Kidney (tissue), 13 donors: ENCODE measurements at regions not wholly inside any gene's neighbourhood (a gene's known extent, or its start where the extent isn't known, plus 50 kb on each side); places are given as distances from the start of the nearest gene placed in this dataset.

ENCODE experiments used
- DNase-seq, 5 donors: peaks; one replicate each; pipeline ENCODE4 v3.0.0-alpha.2; 2013 to 2020
- FAIRE-seq: peaks from 2 replicates; lab custom pipeline; 2012; peaks lifted over from hg19 to GRCh38; lab: Jason Lieb, UNC
- H3K27ac ChIP-seq, 2 donors: one replicate each; pipeline ENCODE4 v1.7.0; 2013; ENCODE audit warnings: low read depth in 2 of 2, low read length in 2 of 2, inconsistent platforms in 1 of 2
- H3K27me3 ChIP-seq: one replicate; pipeline ENCODE4 v1.7.1; 2013; ENCODE audit warnings: low read length, inconsistent platforms; ENCODE audit not compliant: control insufficient read depth, insufficient read depth
- H3K36me3 ChIP-seq, 3 donors: one replicate each; pipeline versions ENCODE4 v1.7.0 to v1.7.1; 2013; ENCODE audit warnings: low read length in 3 of 3, control low read depth in 1 of 3, inconsistent platforms in 1 of 3; ENCODE audit not compliant: insufficient read depth in 3 of 3, control insufficient read depth in 2 of 3
- H3K4me1 ChIP-seq, 3 donors: one replicate each; pipeline versions ENCODE4 v1.7.0 to v1.7.1; 2013; ENCODE audit warnings: low read length in 3 of 3, inconsistent platforms in 1 of 3, low read depth in 1 of 3; ENCODE audit not compliant: control insufficient read depth in 2 of 3, insufficient read depth in 2 of 3
- H3K4me3 ChIP-seq, 3 donors: one replicate each; pipeline versions ENCODE4 v1.7.0 to v1.8.1; 2013; ENCODE audit warnings: low read length in 3 of 3, control low read depth in 1 of 3, inconsistent platforms in 1 of 3
- H3K9ac ChIP-seq, 3 donors: one replicate each; pipeline versions ENCODE4 v1.7.0 to v1.7.1; 2013; ENCODE audit warnings: low read length in 3 of 3, control low read depth in 1 of 3, inconsistent platforms in 1 of 3
- H3K9me3 ChIP-seq, 3 donors: one replicate each; pipeline versions ENCODE4 v1.7.0 to v1.7.1; 2013; ENCODE audit warnings: low read length in 3 of 3, control low read depth in 1 of 3, inconsistent platforms in 1 of 3; ENCODE audit not compliant: control insufficient read depth in 2 of 3, insufficient read depth in 1 of 3
- intact Hi-C: fragments of 100-400 bp; cut with DNase I; formaldehyde crosslinking; loops from one replicate; pipeline ENCODE4 v1.11.1; 2022
- TF ChIP-seq, protein P1 (sequence below): IDR thresholded peaks from 3 replicates; pipeline ENCODE4 v1.5.1; 2012; ENCODE audit warnings: mild to moderate bottlenecking, moderate library complexity, borderline replicate concordance; ENCODE audit not compliant: insufficient read depth; ENCODE audit errors: extremely low read depth
- donor health status: control.
- donor health status: control.
- donor health status: control.
- donor health status: control.
- donor health status: control.
- donor health status: DM: yes; HTN: yes; CAD: no.
- donor health status: Normal renal cell carcinoma (clear cell type).

DNA sequence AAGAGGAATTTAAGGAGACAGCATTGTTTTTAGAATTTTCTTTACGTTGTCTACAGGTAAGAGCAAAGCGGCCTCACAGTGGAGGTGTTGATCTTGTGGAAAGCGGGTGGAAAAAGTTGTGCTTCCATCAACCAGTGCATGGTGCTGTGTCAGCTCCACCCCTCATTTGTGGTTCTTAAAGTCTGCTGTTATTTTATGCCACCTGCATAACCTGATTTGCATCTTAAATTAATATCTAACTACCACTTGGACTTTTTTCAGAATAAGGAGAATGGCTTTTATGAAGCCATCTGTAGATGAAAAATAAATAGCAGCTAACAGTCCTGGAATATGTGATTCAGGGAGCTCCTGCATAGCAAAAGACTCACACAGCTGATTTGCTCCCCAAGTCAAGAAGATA lies 135.1 kb downstream of the SNAPC1 start:
- H3K9ac ChIP-seq = no peak overlapping the region
- TF ChIP-seq, protein P1, sequence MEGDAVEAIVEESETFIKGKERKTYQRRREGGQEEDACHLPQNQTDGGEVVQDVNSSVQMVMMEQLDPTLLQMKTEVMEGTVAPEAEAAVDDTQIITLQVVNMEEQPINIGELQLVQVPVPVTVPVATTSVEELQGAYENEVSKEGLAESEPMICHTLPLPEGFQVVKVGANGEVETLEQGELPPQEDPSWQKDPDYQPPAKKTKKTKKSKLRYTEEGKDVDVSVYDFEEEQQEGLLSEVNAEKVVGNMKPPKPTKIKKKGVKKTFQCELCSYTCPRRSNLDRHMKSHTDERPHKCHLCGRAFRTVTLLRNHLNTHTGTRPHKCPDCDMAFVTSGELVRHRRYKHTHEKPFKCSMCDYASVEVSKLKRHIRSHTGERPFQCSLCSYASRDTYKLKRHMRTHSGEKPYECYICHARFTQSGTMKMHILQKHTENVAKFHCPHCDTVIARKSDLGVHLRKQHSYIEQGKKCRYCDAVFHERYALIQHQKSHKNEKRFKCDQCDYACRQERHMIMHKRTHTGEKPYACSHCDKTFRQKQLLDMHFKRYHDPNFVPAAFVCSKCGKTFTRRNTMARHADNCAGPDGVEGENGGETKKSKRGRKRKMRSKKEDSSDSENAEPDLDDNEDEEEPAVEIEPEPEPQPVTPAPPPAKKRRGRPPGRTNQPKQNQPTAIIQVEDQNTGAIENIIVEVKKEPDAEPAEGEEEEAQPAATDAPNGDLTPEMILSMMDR = no peak
- H3K27ac ChIP-seq = no peak overlapping the region
- intact Hi-C loops = no loop called here
- no peaks in the 10 kb centered on the region for H3K4me1 ChIP-seq
- H3K4me3 ChIP-seq = no peak overlapping the region
- H3K9me3 ChIP-seq = no peaks in the 10 kb centered on the region
- no peak for DNase-seq
- H3K36me3 ChIP-seq = no peaks in the 10 kb centered on the region
- FAIRE-seq = no peak
- no peaks in the 10 kb centered on the region for H3K27me3 ChIP-seq

GRCh38 chr14:61898568-61898967 lies 136.3 kb downstream of the SNAPC1 start:
- Histone ChIP-seq H3K9ac (no peak overlapping the region), H3K27ac (no peak overlapping the region), H3K4me3 (no peak overlapping the region), H3K9me3 (no peaks in the 10 kb centered on the region), H3K27me3 (no peaks in the 10 kb centered on the region), H3K36me3 (no peaks in the 10 kb centered on the region), H3K4me1 (no peaks in the 10 kb centered on the region)
- DNase-seq (no peak), FAIRE-seq (no peak)
- intact Hi-C loops = no loop called here
- TF ChIP-seq, protein P1 = no peak

- H3K27ac ChIP-seq = no peak overlapping the region
- no peaks in the 10 kb centered on the region for H3K27me3 ChIP-seq
- H3K4me3 ChIP-seq = no peak overlapping the region
- H3K9ac ChIP-seq = no peak overlapping the region
- H3K36me3 ChIP-seq = no peaks in the 10 kb centered on the region
- FAIRE-seq (no peak), DNase-seq (no peak)
- intact Hi-C loops = no loop called here
- H3K9me3 ChIP-seq = no peaks in the 10 kb centered on the region
- TF ChIP-seq, protein P1 = no peak
- H3K4me1 ChIP-seq = no peaks in the 10 kb centered on the region
Observed at GRCh38 chr14:61899497-61899896, 137.3 kb downstream of the SNAPC1 start.

DNA sequence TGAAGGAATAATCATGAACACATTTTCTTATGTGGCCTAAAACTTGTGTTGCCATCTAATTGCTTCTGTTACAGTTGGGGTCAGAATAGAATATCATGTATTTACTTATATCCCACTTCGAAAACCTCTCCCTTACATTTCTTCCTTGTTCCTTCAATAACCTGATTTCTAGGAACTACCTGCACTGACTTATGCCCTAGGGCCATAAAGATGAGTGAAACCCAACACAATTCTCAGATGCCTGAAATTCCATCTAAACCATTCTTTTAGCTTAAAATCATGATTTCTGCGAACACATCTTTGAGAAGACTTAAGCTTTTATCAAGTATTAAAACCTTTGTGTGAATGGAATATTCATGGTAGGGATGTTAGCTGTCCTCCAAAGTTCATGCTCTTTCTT lies 142.7 kb downstream of the SNAPC1 start:
- DNase-seq (no peak), FAIRE-seq (no peak)
- no peak overlapping the region for H3K4me3 ChIP-seq
- intact Hi-C loops = no loop called here
- H3K9ac ChIP-seq = no peak overlapping the region
- H3K27me3 ChIP-seq = no peaks in the 10 kb centered on the region
- H3K36me3 ChIP-seq = no peaks in the 10 kb centered on the region
- TF ChIP-seq, protein P1 = no peak
- no peaks in the 10 kb centered on the region for H3K9me3 ChIP-seq
- no peaks in the 10 kb centered on the region for H3K4me1 ChIP-seq
- H3K27ac ChIP-seq = no peak overlapping the region
